A673 (cell line): ENCODE measurements at regions not wholly inside any gene's neighbourhood (a gene's known extent, or its start where the extent isn't known, plus 50 kb on each side); places are given as distances from the start of the nearest gene placed in this dataset.

ENCODE experiments used
- BruUV-seq: library from RNA; stranded (reverse); fragments of 400-500 nt; replicated peaks from 2 replicates; lab custom pipeline; 2021; lab: Mats Ljungman, UMichigan
- CTCF ChIA-PET: fragments of 300-600 bp; sonication (Branson Sonifier 250); formaldehyde crosslinking; loops from one replicate; lab custom pipeline; 2022; ENCODE audit warnings: antibody characterized with exemption; lab: Charles Lee
- POLR2A ChIA-PET: fragments of 300-600 bp; sonication (Branson Sonifier 250); formaldehyde crosslinking; loops from one replicate; lab custom pipeline; 2022; ENCODE audit warnings: antibody characterized with exemption; ENCODE audit not compliant: low non-redundant PET; lab: Charles Lee
- DNase-seq: peaks from one replicate; pipeline ENCODE4 v3.0.0-alpha.2; 2015; ENCODE audit warnings: low spot score
- H3K27ac ChIP-seq: fragments of 200-600 bp; sonication (generic); 2 replicates; pipeline ENCODE4 v1.5.1; 2016; ENCODE audit warnings: mixed run types, low read depth, mild to moderate bottlenecking, mixed read lengths, antibody characterized with exemption, low read length; ENCODE audit not compliant: poor library complexity, severe bottlenecking
- H3K27me3 ChIP-seq: fragments of 200-600 bp; sonication (generic); replicated peaks from 2 replicates; pipeline ENCODE4 v1.6.1; 2017; ENCODE audit warnings: mixed run types, low read depth, mild to moderate bottlenecking, mixed read lengths, antibody characterized with exemption, low read length; ENCODE audit not compliant: insufficient read depth, poor library complexity
- H3K36me3 ChIP-seq: fragments of 200-600 bp; sonication (generic); 2 replicates; pipeline ENCODE4 v1.6.1; 2016; ENCODE audit warnings: mixed run types, mild to moderate bottlenecking, mixed read lengths, antibody characterized with exemption, low read length; ENCODE audit not compliant: insufficient read depth, poor library complexity, severe bottlenecking
- H3K4me1 ChIP-seq: fragments of 200-600 bp; sonication (generic); 2 replicates; pipeline ENCODE4 v1.6.1; 2017; ENCODE audit warnings: mixed run types, mild to moderate bottlenecking, mixed read lengths, antibody characterized with exemption, low read length; ENCODE audit not compliant: insufficient read depth, poor library complexity, severe bottlenecking
- H3K4me3 ChIP-seq: fragments of 200-600 bp; sonication (generic); 2 replicates; pipeline ENCODE4 v1.5.1; 2016; ENCODE audit warnings: low read depth, mixed run types, mild to moderate bottlenecking, mixed read lengths, low read length; ENCODE audit not compliant: poor library complexity, severe bottlenecking
- H3K9me3 ChIP-seq: fragments of 200-600 bp; sonication (generic); 2 replicates; pipeline ENCODE4 v1.6.1; 2016; ENCODE audit warnings: mixed run types, low read depth, mild to moderate bottlenecking, mixed read lengths, antibody characterized with exemption, low read length; ENCODE audit not compliant: poor library complexity, severe bottlenecking
- CTCF ChIP-seq: fragments of 300-800, 200-600 bp; sonication (generic); conservative IDR thresholded peaks from 2 replicates; pipeline ENCODE4 v1.5.1; 2017; ENCODE audit warnings: low read depth, mild to moderate bottlenecking, antibody characterized with exemption, low read length, moderate library complexity, mixed read lengths
- EZH2 ChIP-seq: fragments of 200-600 bp; sonication (generic); IDR thresholded peaks from 2 replicates; pipeline ENCODE4 v1.6.1; 2017; ENCODE audit warnings: borderline replicate concordance, low read depth, mild to moderate bottlenecking, mixed read lengths, antibody characterized with exemption, low read length; ENCODE audit not compliant: poor library complexity, severe bottlenecking
- intact Hi-C: fragments of 100-400 bp; cut with micrococcal nuclease; formaldehyde crosslinking; loops from one replicate; pipeline ENCODE4 v1.10.0; 2022; ENCODE audit not compliant: unreplicated experiment

GRCh38 chr7:38020121-38020785 is 99.8 kb downstream of the EPDR1 start:
- DNase-seq: peak; percentile 4
- Histone ChIP-seq H3K36me3 (no peaks in the 10 kb centered on the region), H3K4me3 (no peak overlapping the region), H3K4me1 (no peaks in the 10 kb centered on the region), H3K27me3 (no peaks in the 10 kb centered on the region), H3K9me3 (no peaks in the 10 kb centered on the region), H3K27ac (no peak overlapping the region)
- BruUV-seq: no TSS peak
- ChIA-PET POLR2A (no interaction called here), CTCF (no interaction called here)
- TF ChIP-seq EZH2 (no peak), CTCF (no peak)
- intact Hi-C loops: no loop called here

GRCh38 chr7:38021892-38022291 is 101.5 kb downstream of the EPDR1 start:
- no peak for TF ChIP-seq EZH2
- TF ChIP-seq CTCF: no peak
- no peaks in the 10 kb centered on the region for H3K9me3 ChIP-seq

GRCh38 chr7:38025815-38026214 is 105.4 kb downstream of the EPDR1 start:
- Histone ChIP-seq H3K27me3 (no peaks in the 10 kb centered on the region), H3K4me3 (no peak overlapping the region), H3K9me3 (no peaks in the 10 kb centered on the region), H3K4me1 (no peaks in the 10 kb centered on the region), H3K36me3 (no peaks in the 10 kb centered on the region), H3K27ac (no peak overlapping the region)
- CTCF ChIA-PET: no interaction called here
- TF ChIP-seq EZH2 (no peak), CTCF (no peak)
- BruUV-seq: no TSS peak
- intact Hi-C loops: no loop called here
- POLR2A ChIA-PET: no interaction called here
- DNase-seq: no peak

More at GRCh38 chr7:38021892-38022291, 101.5 kb downstream of the EPDR1 start:
- DNase-seq: no peak
- H3K27ac ChIP-seq: no peak overlapping the region
- POLR2A ChIA-PET: no interaction called here
- CTCF ChIA-PET: no interaction called here
- no TSS peak for BruUV-seq
- H3K4me3 ChIP-seq: no peak overlapping the region
- no peaks in the 10 kb centered on the region for H3K27me3 ChIP-seq
- no peaks in the 10 kb centered on the region for H3K36me3 ChIP-seq
- intact Hi-C loops: no loop called here
- no peaks in the 10 kb centered on the region for H3K4me1 ChIP-seq
